ENCODE measurements at regions not wholly inside any gene's neighbourhood (a gene's known extent, or its start where the extent isn't known, plus 50 kb on each side); places are given as distances from the start of the nearest gene placed in this dataset.

- DNase-seq: no peak
Measured at GRCh38 chr1:53378061-53378460, 50.2 kb upstream of the LRP8 start.

GRCh38 chr1:53378932-53379661 lies 51.2 kb upstream of the LRP8 start:
- peak in 1 of 4 experiments; percentile 1 for DNase-seq

GRCh38 chr1:53379662-53380002 lies 51.8 kb upstream of the LRP8 start:
- DNase-seq: no peak

- no peak for DNase-seq
Measured at GRCh38 chr1:53380296-53380695, 52.4 kb upstream of the LRP8 start.

GRCh38 chr1:53381790-53382401 lies 54.0 kb upstream of the LRP8 start:
- DNase-seq: no peak

GRCh38 chr1:53383136-53383870 lies 55.4 kb upstream of the LRP8 start:
- DNase-seq: no peak

- DNase-seq: no peak
Measured at GRCh38 chr1:53384796-53385195, 56.9 kb upstream of the LRP8 start.

GRCh38 chr1:53385276-53386225 lies 57.7 kb upstream of the LRP8 start:
- no peak for DNase-seq

GRCh38 chr1:53388963-53389362 lies 61.1 kb upstream of the LRP8 start:
- no peak for DNase-seq

GRCh38 chr1:53390261-53390660 lies 62.4 kb upstream of the LRP8 start:
- DNase-seq: peak; percentile 74 to 86 (median 84)

GRCh38 chr1:53390736-53391135 lies 62.9 kb upstream of the LRP8 start:
- DNase-seq: no peak

GRCh38 chr1:53391296-53391695 lies 63.4 kb upstream of the LRP8 start:
- DNase-seq: no peak

- DNase-seq: no peak
Measured at GRCh38 chr1:53391982-53392381, 64.1 kb upstream of the LRP8 start.

GRCh38 chr1:53392460-53392859 lies 64.6 kb upstream of the LRP8 start:
- DNase-seq: no peak

- peak; percentile 76 to 88 (median 86) for DNase-seq
Measured at GRCh38 chr1:53393325-53393792, 65.5 kb upstream of the LRP8 start.

GRCh38 chr1:53394306-53394705 lies 64.9 kb upstream of the DMRTB1 start:
- no peak for DNase-seq

GRCh38 chr1:53395671-53396215 lies 63.5 kb upstream of the DMRTB1 start:
- DNase-seq: no peak

GRCh38 chr1:53396573-53397268 lies 62.5 kb upstream of the DMRTB1 start:
- no peak for DNase-seq

GRCh38 chr1:53398091-53398490 lies 61.1 kb upstream of the DMRTB1 start:
- no peak for DNase-seq

GRCh38 chr1:53398576-53399365 lies 60.4 kb upstream of the DMRTB1 start:
- no peak for DNase-seq

Measured in suppressor macrophage (primary cell).